HG03457 (cell line): ENCODE measurements at regions not wholly inside any gene's neighbourhood (a gene's known extent, or its start where the extent isn't known, plus 50 kb on each side); places are given as distances from the start of the nearest gene placed in this dataset.

ENCODE experiments used
- ATAC-seq: cut with Tn5 transposase; IDR thresholded peaks from one replicate; pipeline ENCODE4 v1.9.1; 2021; ENCODE audit warnings: moderate number of reproducible peaks; ENCODE audit not compliant: unreplicated experiment

- ATAC-seq, result no peak
These were observed 78.3 kb upstream of the SETBP1 start for GRCh38 chr18:44602380-44602779.

DNA sequence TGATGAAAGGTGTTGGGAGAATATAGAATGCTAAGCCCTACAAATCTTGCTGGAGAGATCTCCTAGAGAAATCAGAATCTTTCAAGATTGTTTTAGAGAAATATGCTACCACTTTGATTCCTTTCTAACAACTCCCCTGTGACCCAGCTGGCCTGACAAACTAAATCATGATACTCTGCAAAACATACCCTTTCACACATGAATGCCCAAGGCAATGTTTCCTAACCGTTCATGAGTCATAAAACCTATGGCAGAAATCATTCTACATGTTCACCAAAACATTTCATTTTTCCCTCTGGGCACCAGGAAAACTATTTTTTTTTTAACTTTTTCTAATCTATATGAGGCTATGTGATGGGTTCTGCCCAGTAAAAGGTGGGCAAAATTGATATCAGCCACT is 77.8 kb upstream of the SETBP1 start:
- no peak for ATAC-seq

DNA sequence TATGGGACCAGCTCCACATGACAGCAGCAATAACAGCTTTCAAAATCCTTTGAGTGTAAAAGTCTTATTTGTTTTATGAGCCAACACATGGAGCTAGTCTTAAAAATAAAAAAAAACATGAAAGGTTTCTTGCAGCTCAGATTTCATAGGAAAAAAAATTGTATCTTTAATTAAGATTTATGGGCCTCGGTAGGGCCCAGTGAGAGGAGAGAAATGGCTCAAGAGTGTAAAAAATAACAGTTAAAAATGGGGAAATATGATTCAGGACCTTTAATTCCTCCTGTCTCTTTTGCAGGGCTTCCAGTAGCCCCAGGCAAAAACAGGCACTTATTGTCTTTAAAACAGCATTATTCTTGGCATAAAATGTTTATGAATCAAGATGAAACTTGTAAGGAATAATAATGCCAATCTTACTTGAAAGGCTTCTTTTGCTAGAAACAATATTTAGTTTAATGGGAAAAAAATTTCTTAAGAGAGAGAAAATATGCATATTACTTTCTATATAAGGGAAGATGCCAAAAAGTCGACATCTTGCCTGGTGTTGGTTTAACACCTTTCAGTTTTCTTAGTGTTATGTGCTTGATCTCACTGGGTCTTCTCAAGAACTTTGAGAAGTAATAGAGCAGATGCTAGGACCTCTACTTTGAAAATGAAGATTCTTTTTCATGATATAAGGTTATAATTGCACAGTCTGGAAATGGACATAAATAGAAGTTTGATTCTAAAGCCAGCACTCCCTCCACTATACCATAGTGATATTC is 71.3 kb upstream of the SETBP1 start:
- no peak for ATAC-seq

GRCh38 chr18:44620812-44621211 is 59.9 kb upstream of the SETBP1 start:
- no peak for ATAC-seq

DNA sequence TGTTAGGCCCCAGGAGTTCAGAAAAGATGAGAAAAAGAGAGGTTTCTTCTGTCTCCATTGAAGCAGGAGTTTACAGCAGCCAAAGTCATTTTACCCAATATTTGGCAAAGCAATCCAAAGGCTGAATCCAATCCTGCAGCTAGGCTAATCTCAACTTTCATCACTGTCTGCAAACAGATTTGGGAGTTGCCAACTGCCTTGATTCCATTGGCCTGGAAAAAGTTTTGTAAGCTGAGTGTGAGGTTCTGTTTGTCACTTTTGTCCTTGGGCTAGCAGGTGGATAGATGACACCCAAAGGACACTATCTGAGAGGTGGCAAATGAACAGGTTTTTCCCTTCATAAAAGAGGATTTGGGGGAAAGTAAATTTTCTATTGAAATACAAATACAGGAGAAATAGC is 56.6 kb upstream of the SETBP1 start:
- ATAC-seq, result no peak

DNA sequence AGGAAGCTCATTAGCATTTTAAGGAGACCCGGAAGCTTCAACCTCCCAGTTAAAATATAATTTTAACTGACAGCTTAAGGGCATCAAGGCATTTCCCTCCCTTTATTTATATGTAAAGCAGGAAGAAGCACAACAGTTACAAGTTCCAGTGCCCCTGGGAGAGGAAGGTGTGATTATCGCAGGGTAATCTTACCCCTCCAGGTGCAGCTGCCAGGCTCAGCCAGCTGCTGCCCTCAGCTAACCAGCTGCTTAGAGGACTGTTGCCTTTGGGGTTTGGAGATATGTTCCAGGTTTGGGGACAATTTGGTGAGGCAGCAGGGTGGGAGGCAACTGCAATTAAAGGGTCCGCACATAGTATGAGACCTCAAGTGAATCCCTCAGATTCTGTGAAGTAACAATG is 55.3 kb upstream of the SETBP1 start:
- no peak for ATAC-seq

GRCh38 chr18:44626236-44626635 is 54.5 kb upstream of the SETBP1 start:
- ATAC-seq, result no peak

DNA sequence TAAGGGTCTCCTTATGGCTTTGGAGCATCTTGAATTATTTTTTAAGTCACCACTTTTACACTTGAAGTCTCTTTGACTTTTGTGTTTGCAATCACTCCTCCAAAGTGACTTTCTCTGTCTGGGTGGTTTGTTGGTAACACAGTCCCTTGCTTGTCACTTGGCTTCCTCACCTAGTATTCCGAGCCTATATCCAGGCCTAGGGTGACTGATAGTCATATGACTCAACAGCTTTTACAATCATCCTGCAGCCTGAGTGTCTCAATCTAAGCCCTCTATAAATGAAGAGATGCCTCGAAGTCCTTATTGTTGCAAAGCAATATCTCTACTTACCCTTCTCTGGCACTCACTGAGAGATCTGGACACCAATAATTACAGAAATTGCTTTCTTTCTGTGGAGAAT is 53.9 kb upstream of the SETBP1 start:
- ATAC-seq, result no peak

GRCh38 chr18:44627280-44627679 is 53.4 kb upstream of the SETBP1 start:
- ATAC-seq, result no peak

GRCh38 chr18:44629406-44629805 is 51.3 kb upstream of the SETBP1 start:
- no peak for ATAC-seq

DNA sequence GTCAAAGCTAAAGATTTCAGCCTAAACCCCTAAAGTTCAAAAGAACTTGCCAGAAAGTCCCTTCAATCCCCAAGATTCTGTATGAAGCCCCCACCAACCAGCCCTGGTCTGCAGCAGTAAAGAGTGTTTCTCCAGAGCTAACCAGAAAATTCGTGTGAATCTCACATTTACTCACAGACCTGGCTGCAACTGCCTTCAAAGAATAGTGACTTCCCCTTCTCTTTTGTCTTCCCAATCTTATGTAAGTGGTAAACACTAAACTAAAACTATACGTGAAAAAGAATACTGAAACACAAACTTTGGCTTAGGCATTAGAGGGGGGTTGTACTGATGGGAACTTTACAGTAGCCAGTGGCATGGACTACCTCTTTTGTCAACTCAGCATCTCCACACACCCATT is 50.6 kb upstream of the SETBP1 start:
- ATAC-seq, result no peak
